Panc1 (cell line): ENCODE measurements at regions not wholly inside any gene's neighbourhood (a gene's known extent, or its start where the extent isn't known, plus 50 kb on each side); places are given as distances from the start of the nearest gene placed in this dataset.

ENCODE experiments used
- ATAC-seq: fragments of 200-7000 bp; cut with Tn5 transposase; 2 replicates; pipeline ENCODE4 v1.9.1; 2020; ENCODE audit warnings: mild to moderate bottlenecking, moderate library complexity
- BruUV-seq: library from RNA; stranded (reverse); fragments of 400-500 nt; replicated peaks from 2 replicates; lab custom pipeline; 2021; lab: Mats Ljungman, UMichigan
- CTCF ChIA-PET: fragments of 300-600 bp; sonication (Branson Sonifier 250); formaldehyde crosslinking; loops from one replicate; lab custom pipeline; 2022; ENCODE audit warnings: antibody characterized with exemption; lab: Charles Lee
- POLR2A ChIA-PET: fragments of 300-600 bp; sonication (Branson Sonifier 250); formaldehyde crosslinking; loops from one replicate; lab custom pipeline; 2022; ENCODE audit warnings: antibody characterized with exemption; lab: Charles Lee
- DNase-seq: peaks from one replicate; pipeline ENCODE4 v3.0.0-alpha.2; 2010; ENCODE audit warnings: low read depth, low spot score
- H3K27ac ChIP-seq: 2 replicates; pipeline ENCODE4 v1.5.1; 2011; ENCODE audit warnings: mild to moderate bottlenecking, low read length, inconsistent platforms
- H3K27me3 ChIP-seq: fragments of 200-500 bp; sonication (Bioruptor generic); 2 replicates; pipeline ENCODE4 v1.6.0; 2014; ENCODE audit warnings: low read length, inconsistent platforms; ENCODE audit not compliant: control insufficient read depth, insufficient read depth
- H3K36me3 ChIP-seq: fragments of 200-500 bp; sonication (Bioruptor generic); 2 replicates; pipeline ENCODE4 v1.5.1; 2014; ENCODE audit warnings: inconsistent platforms, mild to moderate bottlenecking, low read length, moderate library complexity; ENCODE audit not compliant: control insufficient read depth, insufficient read depth
- H3K4me1 ChIP-seq: 2 replicates; pipeline ENCODE4 v1.5.1; 2011; ENCODE audit warnings: inconsistent platforms, mild to moderate bottlenecking, low read length, moderate library complexity; ENCODE audit not compliant: control insufficient read depth, insufficient read depth
- H3K4me3 ChIP-seq, 2 experiments: 2 replicates each; pipeline ENCODE4 v1.5.1; 2011 to 2012; ENCODE audit warnings: low read depth in 2 of 2, low read length in 2 of 2, mild to moderate bottlenecking in 2 of 2, inconsistent platforms in 1 of 2, moderate library complexity in 1 of 2
- H3K9me3 ChIP-seq: fragments of 200-500 bp; sonication (Bioruptor generic); 2 replicates; pipeline ENCODE4 v1.5.1; 2014; ENCODE audit warnings: low read depth, mild to moderate bottlenecking, inconsistent platforms, low read length, moderate library complexity; ENCODE audit not compliant: control insufficient read depth, insufficient read depth
- POLR2AphosphoS5 ChIP-seq: IDR thresholded peaks from 2 replicates; pipeline ENCODE4 v1.6.1; 2012; ENCODE audit warnings: mild to moderate bottlenecking, low read depth, low read length, moderate library complexity
- SIN3A ChIP-seq: IDR thresholded peaks from 2 replicates; pipeline ENCODE4 v1.6.1; 2012; ENCODE audit warnings: low read depth, mild to moderate bottlenecking, low read length, moderate library complexity, borderline replicate concordance; ENCODE audit not compliant: insufficient read depth
- TCF7L2 ChIP-seq: IDR thresholded peaks from 2 replicates; pipeline ENCODE4 v1.6.1; 2011; ENCODE audit warnings: mild to moderate bottlenecking, low read depth, low read length, inconsistent platforms
- in situ Hi-C: cut with HindIII; loops from 2 replicates; pipeline ENCODE4 v1.10.0; 2016; ENCODE audit warnings: low sequenced_read_pairs, low pct_unique_long_range_greater_than_20kb
- intact Hi-C: fragments of 100-400 bp; cut with micrococcal nuclease; formaldehyde crosslinking; loops from one replicate; pipeline ENCODE4 v1.10.0; 2022; ENCODE audit not compliant: unreplicated experiment
- TF ChIP-seq, protein P1 (sequence below): fragments of 450-650 bp; IDR thresholded peaks from 2 replicates; pipeline ENCODE4 v1.5.1; 2017; ENCODE audit warnings: mild to moderate bottlenecking
- TF ChIP-seq, protein P2 (sequence below), 2 experiments: IDR thresholded peaks; 2 replicates each; pipeline ENCODE4 v1.6.1; 2011 to 2012; ENCODE audit warnings: low read depth in 2 of 2, control low read depth in 1 of 2, low read length in 1 of 2, mild to moderate bottlenecking in 1 of 2, moderate library complexity in 1 of 2; ENCODE audit not compliant: insufficient read depth in 1 of 2

DNA sequence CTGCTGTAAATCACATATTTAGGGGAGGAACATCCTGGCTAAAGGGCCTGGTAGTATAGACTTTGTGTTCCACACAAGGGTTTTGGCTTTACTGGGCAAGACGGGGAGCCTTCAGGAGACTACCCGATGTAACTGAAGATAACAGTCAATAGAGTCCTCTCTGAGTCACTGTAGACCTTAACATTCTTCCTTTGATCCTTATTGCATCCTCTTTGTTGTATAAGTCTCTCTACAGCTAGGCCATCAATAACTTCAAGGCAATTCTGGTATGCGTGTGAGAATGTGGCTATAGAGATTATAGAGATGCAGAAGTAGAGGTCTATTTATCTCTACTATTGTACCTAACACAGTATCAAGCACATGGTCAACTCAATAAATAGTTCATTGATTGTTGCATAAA is 67.3 kb upstream of the STK32A start:
- intact Hi-C loops, result no loop called here
- no TSS peak for BruUV-seq
- no peak for ATAC-seq
- Histone ChIP-seq H3K4me1 (no peaks in the 10 kb centered on the region), H3K27ac (no peak overlapping the region), H3K27me3 (no peaks in the 10 kb centered on the region), H3K36me3 (no peaks in the 10 kb centered on the region), H3K4me3 (no peak overlapping the region), H3K9me3 (no peaks in the 10 kb centered on the region)
- in situ Hi-C loops, result no loop called here
- ChIA-PET POLR2A (no interaction called here), CTCF (no interaction called here)
- DNase-seq, result no peak
- no peak for TF ChIP-seq SIN3A
- no peak for TF ChIP-seq TCF7L2
- TF ChIP-seq, protein P1, sequence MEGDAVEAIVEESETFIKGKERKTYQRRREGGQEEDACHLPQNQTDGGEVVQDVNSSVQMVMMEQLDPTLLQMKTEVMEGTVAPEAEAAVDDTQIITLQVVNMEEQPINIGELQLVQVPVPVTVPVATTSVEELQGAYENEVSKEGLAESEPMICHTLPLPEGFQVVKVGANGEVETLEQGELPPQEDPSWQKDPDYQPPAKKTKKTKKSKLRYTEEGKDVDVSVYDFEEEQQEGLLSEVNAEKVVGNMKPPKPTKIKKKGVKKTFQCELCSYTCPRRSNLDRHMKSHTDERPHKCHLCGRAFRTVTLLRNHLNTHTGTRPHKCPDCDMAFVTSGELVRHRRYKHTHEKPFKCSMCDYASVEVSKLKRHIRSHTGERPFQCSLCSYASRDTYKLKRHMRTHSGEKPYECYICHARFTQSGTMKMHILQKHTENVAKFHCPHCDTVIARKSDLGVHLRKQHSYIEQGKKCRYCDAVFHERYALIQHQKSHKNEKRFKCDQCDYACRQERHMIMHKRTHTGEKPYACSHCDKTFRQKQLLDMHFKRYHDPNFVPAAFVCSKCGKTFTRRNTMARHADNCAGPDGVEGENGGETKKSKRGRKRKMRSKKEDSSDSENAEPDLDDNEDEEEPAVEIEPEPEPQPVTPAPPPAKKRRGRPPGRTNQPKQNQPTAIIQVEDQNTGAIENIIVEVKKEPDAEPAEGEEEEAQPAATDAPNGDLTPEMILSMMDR, result no peak

DNA sequence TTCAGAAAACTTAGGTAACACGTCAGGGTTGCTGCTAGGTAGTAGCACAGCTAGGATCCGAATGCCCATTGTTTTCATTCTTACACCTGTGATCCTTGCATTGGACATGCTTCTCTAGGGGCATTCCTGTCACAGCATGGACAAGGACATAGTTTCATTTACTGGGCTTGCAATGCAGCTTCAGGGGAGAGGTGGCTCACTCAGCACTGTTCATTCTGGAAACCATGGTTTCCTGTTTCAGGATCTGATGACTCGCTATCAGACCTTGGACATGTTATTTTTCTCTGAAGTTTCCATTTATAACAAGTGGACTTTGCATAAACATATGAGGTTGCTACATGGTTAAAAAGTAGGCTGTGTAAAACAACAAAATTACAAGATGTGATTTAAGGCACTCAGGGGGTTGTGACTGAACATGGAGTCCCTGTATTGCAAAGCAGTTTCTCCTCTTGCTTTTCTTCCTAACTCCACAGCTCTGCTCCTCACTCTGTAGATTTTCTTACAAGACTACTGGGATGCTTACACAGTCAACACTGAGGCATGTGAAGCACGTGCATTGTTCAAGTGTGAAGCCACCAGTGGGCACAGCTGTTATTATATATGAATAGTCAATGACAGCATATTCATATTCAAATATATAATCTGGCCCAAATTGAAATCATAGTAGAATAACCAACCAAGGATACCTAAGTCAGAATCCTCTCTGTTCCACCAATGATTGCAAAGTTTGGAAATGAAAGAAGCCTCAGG is 66.1 kb upstream of the STK32A start:
- ATAC-seq (no peak), DNase-seq (no peak)
- no peaks in the 10 kb centered on the region for H3K36me3 ChIP-seq
- H3K27me3 ChIP-seq, result no peaks in the 10 kb centered on the region
- in situ Hi-C loops, result no loop called here
- H3K4me1 ChIP-seq, result no peaks in the 10 kb centered on the region
- intact Hi-C loops, result no loop called here
- no TSS peak for BruUV-seq
- TF ChIP-seq TCF7L2 (no peak), POLR2AphosphoS5 (no peak), SIN3A (no peak)
- TF ChIP-seq, protein P2, sequence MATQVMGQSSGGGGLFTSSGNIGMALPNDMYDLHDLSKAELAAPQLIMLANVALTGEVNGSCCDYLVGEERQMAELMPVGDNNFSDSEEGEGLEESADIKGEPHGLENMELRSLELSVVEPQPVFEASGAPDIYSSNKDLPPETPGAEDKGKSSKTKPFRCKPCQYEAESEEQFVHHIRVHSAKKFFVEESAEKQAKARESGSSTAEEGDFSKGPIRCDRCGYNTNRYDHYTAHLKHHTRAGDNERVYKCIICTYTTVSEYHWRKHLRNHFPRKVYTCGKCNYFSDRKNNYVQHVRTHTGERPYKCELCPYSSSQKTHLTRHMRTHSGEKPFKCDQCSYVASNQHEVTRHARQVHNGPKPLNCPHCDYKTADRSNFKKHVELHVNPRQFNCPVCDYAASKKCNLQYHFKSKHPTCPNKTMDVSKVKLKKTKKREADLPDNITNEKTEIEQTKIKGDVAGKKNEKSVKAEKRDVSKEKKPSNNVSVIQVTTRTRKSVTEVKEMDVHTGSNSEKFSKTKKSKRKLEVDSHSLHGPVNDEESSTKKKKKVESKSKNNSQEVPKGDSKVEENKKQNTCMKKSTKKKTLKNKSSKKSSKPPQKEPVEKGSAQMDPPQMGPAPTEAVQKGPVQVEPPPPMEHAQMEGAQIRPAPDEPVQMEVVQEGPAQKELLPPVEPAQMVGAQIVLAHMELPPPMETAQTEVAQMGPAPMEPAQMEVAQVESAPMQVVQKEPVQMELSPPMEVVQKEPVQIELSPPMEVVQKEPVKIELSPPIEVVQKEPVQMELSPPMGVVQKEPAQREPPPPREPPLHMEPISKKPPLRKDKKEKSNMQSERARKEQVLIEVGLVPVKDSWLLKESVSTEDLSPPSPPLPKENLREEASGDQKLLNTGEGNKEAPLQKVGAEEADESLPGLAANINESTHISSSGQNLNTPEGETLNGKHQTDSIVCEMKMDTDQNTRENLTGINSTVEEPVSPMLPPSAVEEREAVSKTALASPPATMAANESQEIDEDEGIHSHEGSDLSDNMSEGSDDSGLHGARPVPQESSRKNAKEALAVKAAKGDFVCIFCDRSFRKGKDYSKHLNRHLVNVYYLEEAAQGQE (IDR thresholded peaks at IDR 0.05; ENCODE audit: insufficient read depth in 1 of 2, low read depth in 2 of 2, low read length in 1 of 2), result no peak
- TF ChIP-seq, protein P1, result no peak
- POLR2A ChIA-PET, result no interaction called here
- no peak overlapping the region for H3K4me3 ChIP-seq
- no peak overlapping the region for H3K27ac ChIP-seq
- H3K9me3 ChIP-seq, result no peaks in the 10 kb centered on the region
- CTCF ChIA-PET, result no interaction called here
